ENCODE measurements at regions not wholly inside any gene's neighbourhood (a gene's known extent, or its start where the extent isn't known, plus 50 kb on each side); places are given as distances from the start of the nearest gene placed in this dataset.

GRCh38 chr20:20824924-20825584 lies 112.6 kb upstream of the RALGAPA2 start (continued):
- TF ChIP-seq ZNF138 (CRISPR knock-in tag; IDR thresholded peaks at IDR 0.05; ENCODE audit: low read depth) = no peak
- no peak for TF ChIP-seq ZNF615 (CRISPR knock-in tag; IDR thresholded peaks at IDR 0.05; ENCODE audit: borderline replicate concordance)
- TF ChIP-seq ZNF441 (CRISPR knock-in tag; IDR thresholded peaks at IDR 0.05; ENCODE audit: borderline replicate concordance) = no peak
- 0 out of 2 replicates have a peak, but pooled peaks have one; percentile 29 for TF ChIP-seq YEATS2 (CRISPR knock-in tag; IDR thresholded peaks at IDR 0.05; ENCODE audit: borderline replicate concordance)
- TF ChIP-seq RARA (CRISPR knock-in tag; IDR thresholded peaks at IDR 0.05) = no peak
- TF ChIP-seq ERF (CRISPR knock-in tag; IDR thresholded peaks at IDR 0.05) = 0 out of 2 replicates have a peak, but pooled peaks have one; percentile 23
- no peak for TF ChIP-seq SAFB2 (CRISPR knock-in tag; IDR thresholded peaks at IDR 0.05; ENCODE audit: borderline replicate concordance, low read depth)
- TF ChIP-seq, protein P1, sequence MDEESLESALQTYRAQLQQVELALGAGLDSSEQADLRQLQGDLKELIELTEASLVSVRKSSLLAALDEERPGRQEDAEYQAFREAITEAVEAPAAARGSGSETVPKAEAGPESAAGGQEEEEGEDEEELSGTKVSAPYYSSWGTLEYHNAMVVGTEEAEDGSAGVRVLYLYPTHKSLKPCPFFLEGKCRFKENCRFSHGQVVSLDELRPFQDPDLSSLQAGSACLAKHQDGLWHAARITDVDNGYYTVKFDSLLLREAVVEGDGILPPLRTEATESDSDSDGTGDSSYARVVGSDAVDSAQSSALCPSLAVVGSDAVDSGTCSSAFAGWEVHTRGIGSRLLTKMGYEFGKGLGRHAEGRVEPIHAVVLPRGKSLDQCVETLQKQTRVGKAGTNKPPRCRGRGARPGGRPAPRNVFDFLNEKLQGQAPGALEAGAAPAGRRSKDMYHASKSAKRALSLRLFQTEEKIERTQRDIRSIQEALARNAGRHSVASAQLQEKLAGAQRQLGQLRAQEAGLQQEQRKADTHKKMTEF (CRISPR knock-in tag; IDR thresholded peaks at IDR 0.05) = peak; percentile 64
- no peak for TF ChIP-seq CREM (IDR thresholded peaks at IDR 0.05)
- no peak for TF ChIP-seq CREM (CRISPR knock-in tag; IDR thresholded peaks at IDR 0.05)
- TF ChIP-seq, protein P2, sequence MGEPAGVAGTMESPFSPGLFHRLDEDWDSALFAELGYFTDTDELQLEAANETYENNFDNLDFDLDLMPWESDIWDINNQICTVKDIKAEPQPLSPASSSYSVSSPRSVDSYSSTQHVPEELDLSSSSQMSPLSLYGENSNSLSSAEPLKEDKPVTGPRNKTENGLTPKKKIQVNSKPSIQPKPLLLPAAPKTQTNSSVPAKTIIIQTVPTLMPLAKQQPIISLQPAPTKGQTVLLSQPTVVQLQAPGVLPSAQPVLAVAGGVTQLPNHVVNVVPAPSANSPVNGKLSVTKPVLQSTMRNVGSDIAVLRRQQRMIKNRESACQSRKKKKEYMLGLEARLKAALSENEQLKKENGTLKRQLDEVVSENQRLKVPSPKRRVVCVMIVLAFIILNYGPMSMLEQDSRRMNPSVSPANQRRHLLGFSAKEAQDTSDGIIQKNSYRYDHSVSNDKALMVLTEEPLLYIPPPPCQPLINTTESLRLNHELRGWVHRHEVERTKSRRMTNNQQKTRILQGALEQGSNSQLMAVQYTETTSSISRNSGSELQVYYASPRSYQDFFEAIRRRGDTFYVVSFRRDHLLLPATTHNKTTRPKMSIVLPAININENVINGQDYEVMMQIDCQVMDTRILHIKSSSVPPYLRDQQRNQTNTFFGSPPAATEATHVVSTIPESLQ (CRISPR knock-in tag; conservative IDR thresholded peaks at IDR 0.05) = no peak
- no peak for TF ChIP-seq ZFP82 (CRISPR knock-in tag; IDR thresholded peaks at IDR 0.05; ENCODE audit: borderline replicate concordance)
- no peak for TF ChIP-seq ZNF790 (CRISPR knock-in tag; IDR thresholded peaks at IDR 0.05; ENCODE audit: borderline replicate concordance)
- TF ChIP-seq RARG (CRISPR knock-in tag; IDR thresholded peaks at IDR 0.05; ENCODE audit: low read depth) = no peak
- no peak for TF ChIP-seq ESRRA (CRISPR knock-in tag; IDR thresholded peaks at IDR 0.05; ENCODE audit: low read depth)
- no peak for TF ChIP-seq ZNF605 (CRISPR knock-in tag; IDR thresholded peaks at IDR 0.05)
- TF ChIP-seq HNRNPLL (IDR thresholded peaks at IDR 0.05; ENCODE audit: low read depth, low read length, poor library complexity, severe bottlenecking) = no peak
- no peak for TF ChIP-seq NFIB (CRISPR knock-in tag; IDR thresholded peaks at IDR 0.05; ENCODE audit: borderline replicate concordance)
- TF ChIP-seq SCMH1 (CRISPR knock-in tag; IDR thresholded peaks at IDR 0.05; ENCODE audit: borderline replicate concordance) = no peak
- peak; percentile 63; the same call in 1 of the 2 replicates for TF ChIP-seq ZNF644 (CRISPR knock-in tag; IDR thresholded peaks at IDR 0.05; ENCODE audit: low read depth)
- TF ChIP-seq TEAD3 (CRISPR knock-in tag; optimal IDR thresholded peaks at IDR 0.05; ENCODE audit: borderline replicate concordance) = peak; percentile 12
- TF ChIP-seq ZNF180 (CRISPR knock-in tag; IDR thresholded peaks at IDR 0.05; ENCODE audit: borderline replicate concordance, low read depth) = no peak
- no peak for TF ChIP-seq EEA1 (CRISPR knock-in tag; IDR thresholded peaks at IDR 0.05; ENCODE audit: borderline replicate concordance)
- no peak for TF ChIP-seq ZNF121 (CRISPR knock-in tag; IDR thresholded peaks at IDR 0.05)
